ENCODE measurements at regions not wholly inside any gene's neighbourhood (a gene's known extent, or its start where the extent isn't known, plus 50 kb on each side); places are given as distances from the start of the nearest gene placed in this dataset.

DNA sequence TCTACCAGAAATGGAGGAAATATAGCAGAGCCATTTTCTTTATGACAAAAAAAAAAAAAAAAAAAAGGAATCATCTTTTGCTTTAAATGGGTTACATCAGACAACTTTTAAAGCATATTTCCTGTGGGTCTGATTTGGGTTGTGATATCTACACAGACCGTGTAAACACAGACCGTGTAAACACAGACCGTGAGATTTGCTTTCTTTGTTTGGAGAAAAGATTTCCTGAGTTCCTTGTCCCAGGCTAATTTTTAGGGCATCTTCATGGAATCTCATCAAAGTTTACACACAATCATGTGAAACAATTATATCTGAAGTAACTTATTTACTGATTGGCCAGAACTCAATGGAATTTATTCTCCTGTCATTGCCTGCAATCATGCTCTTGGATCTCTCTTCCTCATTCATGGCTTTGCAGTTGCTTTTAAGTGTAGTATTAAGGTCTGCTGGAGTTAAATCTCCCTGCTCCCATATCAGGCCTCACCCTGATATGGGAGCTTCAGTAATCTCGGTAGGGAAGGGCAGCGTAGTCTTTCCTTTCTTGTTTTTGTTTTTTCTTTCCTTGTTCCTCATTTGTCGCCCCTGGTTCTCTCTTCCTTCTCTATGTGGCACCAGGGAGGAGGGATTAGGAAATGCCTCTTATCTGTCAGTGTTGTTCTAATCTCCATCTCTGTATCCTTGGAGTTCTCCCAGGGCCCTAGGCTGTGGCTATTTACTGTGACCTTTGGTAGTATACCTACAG lies 248.6 kb upstream of the JADE1 start:
- DNase-seq, result no peak

DNA sequence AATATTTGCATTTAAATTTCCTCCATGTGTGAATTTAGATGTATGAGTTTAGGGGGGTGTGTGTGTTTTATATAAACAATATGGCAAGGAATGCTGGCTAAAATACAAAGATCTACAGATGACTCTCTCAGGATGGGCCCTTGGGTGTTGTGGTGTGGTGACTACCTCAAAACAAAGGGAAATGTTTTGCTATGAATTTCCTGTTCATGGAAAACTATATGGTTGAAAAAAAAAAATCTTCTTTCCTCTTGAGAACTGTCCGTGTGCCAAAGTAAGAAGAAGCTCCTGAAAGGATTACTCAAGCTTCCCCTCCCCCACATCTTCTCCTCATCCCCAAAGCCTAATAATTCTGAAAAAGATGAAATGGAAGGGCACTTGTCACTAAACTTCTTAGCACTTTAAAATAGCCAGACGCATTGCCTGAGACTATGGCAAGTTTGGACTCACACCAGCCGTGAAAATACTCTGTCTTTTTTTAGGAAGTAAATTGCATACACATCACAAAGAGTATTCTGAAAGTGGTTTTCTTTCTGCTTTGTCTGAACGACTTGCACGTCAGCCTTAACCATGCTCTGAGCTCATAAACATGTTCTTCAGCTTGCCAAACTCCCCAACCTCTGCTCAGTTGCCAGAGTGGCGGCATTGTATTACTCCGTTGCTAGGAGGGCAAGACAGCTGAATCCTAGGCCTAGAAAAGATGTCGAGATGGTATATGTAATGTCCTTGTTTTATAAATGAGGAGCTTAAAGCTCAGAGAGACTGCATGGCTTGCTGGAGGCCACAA lies 250.4 kb upstream of the JADE1 start:
- DNase-seq, result no peak

DNA sequence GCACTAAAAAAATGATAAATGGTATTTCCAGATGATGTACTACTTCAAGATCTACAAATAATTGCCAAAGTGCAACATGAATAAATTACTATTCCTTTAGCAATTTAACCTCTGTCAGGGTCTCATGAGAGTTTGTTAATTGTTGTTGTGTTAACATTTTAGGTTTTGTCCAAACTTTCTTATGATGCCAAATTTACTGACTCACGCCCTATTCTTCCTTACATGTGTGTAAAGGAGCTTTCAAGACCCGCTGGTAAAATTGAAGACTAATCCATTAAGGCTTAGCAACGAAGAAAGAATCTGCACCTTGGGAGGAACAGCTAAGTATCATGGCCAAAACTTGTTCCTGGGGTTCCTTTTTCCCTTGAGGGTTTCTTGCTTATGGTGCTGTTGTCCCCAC lies 252.7 kb upstream of the JADE1 start:
- DNase-seq, result no peak

DNA sequence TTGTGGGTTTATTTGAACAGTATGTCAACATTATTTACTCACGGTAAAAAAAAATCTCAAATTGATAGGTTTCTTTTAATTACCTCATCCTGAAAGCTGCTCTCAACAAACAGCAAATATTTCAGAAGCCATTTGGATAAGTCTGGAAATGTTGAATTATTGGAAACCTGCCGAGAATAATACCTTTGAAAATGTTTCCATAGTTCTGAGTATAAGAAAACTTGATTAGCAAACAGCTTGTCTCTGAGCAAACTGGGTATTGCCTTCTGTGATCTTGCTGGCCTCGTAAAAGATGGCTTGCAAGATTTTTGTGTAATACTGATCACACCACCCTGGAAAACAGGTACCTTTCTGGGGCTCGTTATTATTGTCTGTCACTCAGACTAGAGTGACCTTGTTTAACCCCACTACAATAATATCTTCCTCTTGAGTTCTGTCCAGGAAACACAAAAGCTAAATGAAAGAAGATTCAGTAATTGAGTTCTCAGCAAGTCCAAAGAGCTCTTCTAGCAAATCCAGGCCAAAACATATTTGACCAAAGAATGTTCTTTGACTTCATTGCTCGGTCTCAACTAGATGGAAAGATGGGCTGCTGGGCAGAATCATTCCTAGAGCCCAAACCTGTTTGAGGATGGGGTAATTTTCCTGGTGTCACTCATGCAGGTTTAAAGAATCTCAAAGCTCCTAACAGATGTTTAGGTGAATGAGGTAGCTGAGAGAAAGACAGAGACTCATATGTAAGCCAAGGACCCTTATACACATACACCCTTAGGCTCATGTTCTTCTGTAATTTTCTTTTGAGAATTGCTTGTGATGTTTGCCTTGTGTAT lies 255.6 kb upstream of the JADE1 start:
- DNase-seq, result no peak

DNA sequence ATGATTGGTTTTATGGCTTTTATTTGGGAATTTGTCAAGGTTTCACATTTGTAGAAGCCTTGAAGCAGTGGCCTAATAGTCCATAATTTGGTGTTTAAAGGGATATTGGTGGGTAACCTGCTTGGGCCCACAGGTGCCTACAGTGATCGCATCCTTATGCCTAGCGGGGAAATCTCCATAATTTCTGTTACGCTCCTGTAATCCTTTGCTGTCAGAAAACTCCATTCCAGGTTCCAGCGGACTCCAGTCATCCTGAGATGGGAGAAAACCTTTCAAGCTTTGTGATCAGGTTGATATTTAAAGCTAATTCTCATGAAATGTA lies 257.0 kb upstream of the JADE1 start:
- no peak for DNase-seq

DNA sequence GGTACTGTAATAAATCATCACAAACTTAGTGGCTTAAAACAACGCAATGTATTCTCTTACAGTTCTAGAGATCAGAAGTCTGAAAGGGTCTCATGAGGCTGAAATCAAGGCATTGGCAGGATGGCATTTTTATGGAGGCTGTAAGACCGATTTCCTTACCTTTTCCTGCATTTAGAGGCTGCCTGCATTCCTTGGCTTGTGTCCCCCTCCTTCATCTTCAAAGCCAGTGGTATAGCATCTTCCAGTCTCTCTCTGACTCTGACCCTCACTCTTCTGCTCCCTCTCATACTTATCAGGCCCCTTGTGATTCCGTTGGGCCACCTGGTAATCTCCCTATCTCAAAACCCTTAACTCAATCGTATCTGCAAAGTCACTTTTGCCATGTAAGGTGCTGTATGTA lies 258.2 kb upstream of the JADE1 start:
- DNase-seq, result no peak

DNA sequence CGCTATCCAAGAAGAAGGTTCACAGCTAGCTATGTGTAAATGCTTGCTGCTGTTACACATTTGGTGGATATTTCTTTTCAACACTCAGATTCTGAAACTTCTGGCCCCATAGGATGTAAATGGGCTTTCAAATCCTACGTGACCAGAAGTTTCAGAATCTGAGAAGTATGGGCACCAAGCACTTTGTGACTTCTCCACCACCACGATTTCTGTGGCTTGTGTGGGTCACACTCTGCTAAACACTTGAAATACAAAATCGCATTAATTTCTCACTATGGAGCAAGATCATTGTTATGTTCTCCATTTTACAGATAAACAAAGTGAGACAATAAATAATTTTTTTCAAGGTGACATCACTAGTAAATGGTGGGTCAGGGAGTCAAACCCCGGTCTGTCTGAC lies 259.4 kb upstream of the JADE1 start:
- DNase-seq, result no peak

DNA sequence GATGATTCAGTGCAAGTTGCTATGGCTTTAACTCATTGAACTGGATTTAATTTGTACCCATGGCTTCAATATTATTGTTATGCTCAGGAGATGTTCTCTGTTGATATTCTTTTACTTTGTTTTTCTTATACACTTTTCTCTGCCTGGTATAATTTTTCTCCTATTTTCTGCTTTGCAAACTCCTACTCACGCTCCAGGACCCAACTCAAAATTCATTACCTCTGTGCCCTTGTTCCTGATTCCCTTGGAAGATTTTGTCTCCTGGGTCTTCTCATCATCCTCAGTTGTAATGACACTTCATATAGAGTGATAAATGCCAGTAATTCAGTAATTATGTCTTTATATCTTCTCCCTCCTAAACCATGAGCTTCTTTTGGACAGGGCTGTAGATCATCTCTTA lies 259.9 kb upstream of the JADE1 start:
- no peak for DNase-seq

DNA sequence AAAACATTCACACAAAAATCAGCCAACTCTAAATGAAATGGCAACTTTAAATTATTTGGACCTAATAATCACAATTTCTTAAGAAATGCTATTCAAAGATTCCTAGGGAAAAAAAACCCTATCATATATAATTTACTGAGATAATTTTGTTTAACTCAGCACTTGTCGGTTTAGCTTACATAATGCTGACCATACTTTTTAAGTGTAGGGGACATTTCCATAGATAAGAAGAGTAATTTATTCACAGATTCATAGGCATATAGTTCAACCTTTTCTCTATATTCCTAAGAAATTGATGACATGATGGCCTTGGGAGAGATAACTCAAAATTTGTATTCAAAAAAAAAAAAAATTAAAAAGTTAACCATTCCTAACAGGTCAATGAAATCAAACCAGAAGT lies 260.8 kb upstream of the PGRMC2 start:
- no peak for DNase-seq

DNA sequence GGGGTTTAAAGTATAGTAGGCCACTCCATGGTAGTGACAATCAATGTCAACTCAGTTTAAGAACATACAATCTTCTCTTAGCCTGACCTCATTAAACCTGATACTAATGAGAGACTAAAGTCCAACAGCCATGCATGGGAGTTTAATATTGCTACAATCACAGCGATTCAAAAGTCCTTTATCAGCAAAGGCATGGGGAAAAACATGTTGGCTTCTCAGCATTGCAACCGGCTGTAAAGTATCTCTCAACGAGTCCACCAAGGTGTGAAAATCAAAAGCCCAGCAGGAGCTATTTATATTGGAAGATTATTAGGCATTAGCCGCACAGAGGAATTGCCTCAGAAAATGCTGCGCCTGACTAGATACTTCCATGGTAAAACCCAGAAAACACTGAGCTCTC lies 256.7 kb upstream of the PGRMC2 start:
- DNase-seq, result no peak

DNA sequence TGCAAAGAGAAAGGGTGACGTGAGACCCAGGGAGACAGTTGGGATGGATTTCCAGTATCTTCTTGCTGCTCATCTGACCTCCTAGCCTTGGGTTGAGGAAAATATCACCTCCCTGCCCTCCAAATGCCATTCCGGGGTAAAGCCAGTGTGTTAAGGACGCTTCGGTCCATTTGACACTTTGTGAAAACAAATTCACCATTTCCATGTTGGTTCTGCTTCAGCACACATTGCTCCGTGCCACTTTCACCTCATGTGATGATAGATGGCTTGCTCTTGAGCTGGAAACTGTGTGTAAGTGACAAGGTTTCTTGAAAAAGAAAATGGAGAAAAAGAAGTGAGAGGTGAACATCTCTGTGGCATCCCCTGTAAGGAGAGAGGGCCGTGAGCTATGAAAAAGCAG lies 256.1 kb upstream of the PGRMC2 start:
- DNase-seq, result no peak

DNA sequence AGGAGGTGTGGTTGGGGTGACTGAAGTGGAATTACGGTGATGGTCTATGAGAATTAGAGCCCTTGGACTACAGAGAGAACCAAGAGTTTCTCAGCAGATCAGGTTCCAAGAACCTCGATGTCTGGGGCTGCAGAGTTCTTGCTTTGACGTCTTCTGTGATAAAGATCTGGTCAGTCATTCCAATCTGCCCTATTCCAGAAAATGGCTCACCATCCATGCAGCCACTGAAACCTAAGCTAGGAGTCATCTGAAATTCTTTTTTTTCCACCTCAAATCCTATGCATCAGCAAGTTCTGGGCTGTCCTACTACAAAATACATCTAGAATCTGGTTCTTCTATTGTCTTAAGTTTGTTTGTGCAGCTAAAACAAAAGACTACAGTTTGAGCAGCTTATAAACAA lies 254.4 kb upstream of the PGRMC2 start:
- DNase-seq, result no peak

DNA sequence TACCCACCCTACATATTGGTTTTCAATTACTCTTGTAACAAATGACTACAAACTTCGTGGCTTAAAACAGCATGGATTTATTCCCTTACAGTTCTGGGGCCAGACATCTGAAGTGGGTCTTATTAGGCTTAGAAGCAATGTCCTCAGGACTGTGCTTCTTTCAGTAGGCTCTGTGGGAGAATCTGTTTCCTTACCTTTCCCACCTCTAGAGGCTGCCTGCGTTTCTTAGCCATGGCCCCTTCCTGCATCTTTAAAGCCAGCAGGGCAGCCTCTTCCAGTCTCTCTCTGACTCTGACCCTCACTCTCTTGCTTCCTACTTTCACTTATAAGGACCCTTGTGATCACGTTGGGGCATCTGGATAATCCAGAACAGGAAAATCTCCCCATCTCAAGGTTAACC lies 252.5 kb upstream of the PGRMC2 start:
- no peak for DNase-seq

DNA sequence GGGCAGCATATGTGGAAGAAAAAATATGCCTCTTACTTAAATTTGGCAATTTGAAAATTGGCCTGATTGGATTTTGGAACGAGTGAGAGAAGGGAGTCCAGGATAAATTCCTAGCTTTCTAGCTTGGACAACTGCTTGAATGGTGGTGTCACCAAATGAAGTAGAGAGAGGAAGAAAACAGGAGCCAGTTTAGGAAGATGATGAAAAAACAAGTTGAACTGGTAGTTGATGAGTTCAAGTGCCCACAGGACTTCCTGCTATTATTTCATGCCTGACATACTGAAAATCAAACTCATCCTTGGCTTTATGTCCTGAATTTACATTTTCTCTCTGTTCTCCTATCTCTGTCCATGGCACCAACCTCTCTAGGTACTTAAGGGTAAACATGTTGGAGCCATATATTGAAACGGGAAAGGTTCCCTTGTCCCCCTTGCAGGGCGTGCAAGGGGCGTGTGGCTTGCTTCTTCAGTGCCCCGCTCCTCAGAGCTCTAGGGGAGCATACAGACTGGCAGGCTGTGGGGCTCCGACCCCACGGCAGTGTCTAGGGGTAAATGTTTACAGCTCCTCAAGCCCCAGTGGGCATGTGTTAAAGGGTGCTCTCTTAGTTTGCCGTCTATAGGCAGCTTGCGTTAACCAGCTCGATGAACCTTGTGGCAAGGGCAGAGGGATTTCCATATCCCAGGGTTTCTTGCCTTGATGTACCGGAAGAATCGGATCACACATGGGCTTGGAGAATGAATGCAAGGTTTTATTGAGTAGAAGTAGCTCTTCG lies 250.7 kb upstream of the PGRMC2 start:
- no peak for DNase-seq

DNA sequence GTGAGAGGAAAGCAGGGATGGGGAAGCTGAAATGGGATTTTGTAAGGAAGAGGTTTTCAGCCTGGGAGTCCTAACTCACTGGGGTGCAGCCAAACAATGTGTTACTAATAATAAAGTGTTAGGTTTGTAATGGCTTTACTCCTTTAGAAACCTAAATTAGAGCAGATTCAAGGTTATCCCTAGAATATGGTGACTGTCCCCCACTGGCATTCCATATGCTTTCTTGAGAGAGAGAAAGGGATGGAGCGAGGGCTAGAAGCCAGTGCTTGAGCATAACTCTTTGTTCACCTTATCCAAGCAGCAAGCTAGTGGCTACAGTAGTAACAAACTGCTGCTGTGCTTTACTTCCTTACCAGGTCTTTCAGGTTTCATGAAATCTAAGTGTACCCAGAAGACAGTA lies 249.1 kb upstream of the PGRMC2 start:
- DNase-seq, result no peak

DNA sequence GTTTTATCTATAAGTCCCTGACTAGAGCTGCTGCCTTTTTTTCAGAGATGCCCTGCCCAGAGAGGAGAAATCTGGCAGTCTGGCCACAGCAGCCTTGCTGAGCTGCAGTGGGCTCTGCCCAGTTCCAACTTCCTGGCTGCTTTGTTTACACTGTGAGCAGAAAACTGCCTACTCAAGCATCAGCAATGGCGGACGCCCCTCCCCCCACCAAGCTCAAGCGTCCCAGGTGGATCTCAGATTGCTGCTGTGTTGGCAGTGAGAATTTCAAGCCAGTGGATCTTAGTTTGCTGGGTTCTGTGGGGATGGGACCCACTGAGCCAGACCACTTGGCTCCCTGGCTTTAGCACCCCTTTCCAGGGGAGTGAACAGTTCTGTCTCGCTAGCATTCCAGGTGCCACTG lies 247.9 kb upstream of the PGRMC2 start:
- DNase-seq, result peak; percentile 3

DNA sequence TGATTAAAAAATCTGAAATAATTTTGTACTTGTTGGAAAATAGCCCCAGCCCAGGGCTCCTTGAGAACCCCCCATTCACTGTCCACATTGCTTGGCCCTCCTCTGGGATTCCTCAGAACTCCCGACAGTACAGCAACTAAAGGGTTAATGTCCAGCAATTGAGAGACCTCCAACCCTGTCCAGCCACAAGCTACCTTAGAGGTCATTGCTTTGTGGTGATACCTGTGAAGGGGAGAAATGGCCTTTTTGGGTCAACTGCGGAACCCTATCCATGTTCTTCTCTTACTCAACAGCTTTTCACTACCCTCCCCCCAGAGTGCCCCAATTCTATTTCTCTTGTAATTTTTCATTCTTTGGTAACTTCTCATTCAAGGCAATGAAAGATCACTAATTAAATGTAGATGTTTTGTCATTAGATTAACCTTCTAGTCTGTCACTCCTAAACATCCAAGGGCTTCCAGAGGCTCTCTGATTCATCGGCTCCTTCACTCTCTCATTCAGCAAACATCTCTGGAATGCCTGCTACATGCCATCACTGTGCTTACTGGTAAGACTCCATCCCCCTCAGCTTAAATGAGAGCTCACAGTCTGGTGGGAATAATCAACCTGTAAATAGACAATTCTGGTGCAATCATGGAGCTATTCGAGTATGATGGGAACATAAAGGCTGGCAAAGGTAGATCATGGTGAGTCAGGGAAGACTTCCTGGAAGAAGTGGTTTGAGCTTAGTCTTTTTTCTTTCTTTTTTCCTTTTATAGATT lies 241.4 kb upstream of the PGRMC2 start:
- no peak for DNase-seq

DNA sequence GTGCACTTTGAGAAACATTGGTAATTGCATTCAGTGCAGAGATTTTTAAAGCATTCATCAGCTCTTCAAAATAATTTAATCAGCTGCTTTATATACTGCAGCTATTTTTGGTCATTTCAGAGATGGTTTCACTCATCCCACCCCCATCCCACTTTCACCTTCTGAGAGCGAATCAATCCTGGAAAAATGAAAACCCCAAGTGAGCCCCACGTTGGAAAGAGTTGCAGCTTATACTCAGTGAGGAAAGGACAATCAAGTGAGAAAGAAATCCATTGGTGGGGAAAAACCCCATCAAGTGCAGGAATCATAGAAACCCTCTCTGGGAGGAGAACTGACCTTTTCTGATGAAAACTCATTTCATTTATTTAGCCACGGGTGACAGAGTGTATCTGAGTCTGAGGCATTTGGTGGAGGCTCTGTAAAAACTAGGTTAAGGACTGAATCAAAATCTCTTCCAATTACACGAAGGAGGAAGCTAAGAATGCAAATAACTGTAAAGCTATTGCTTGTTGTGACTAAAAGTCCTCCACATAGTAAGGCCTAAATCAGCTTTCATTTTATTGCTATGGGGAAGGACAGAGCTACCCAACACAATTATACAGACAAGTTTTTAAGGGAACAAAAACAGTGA lies 240.4 kb upstream of the PGRMC2 start:
- DNase-seq, result no peak

DNA sequence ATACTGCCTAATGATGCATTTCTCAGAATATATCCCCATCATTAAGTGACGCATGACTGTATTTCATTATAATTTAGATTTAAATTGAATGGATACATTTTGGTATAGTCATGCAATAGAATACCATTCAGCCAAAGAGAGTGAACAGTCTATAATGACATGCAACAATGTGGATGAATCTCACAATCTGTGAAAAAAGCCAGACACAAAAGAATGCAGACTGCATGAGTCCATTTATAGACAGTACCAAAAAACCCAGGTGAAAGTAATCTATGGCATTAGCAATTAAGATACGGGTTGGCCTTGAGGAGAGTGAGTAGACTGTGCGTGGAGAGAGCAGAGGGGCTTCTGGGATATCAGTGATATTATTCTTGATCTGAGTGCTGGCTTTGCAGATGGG lies 239.7 kb upstream of the PGRMC2 start:
- no peak for DNase-seq

DNA sequence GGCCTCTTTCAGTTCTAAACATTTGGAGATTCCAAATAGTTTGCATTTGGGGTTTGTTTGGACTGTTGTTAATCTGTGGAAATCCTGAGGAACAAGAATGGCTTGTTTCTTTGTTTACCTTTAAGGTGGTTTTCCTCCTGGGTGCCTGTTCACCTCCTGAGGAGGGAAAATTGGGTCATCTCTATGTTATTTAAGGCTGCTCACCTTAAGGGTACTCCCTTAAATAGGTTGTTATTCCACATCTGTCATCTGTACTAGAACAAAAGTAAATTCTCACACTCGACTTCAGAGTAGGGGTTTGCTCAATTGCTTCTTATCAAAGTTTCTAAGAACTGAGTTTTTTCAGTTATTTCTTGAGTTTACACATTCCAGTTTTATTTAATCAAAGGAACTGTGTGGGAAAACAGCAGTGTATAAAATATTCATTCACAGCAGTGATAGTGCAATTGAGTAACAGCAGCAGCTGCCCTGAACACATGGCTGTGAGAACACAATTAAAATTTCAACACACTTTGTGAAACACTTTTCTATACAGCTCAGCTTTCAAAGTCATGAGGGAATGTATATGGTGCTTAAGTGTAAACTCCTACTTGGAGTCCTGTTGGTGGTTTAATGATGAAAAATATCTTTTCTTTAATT lies 238.5 kb upstream of the PGRMC2 start:
- no peak for DNase-seq

DNA sequence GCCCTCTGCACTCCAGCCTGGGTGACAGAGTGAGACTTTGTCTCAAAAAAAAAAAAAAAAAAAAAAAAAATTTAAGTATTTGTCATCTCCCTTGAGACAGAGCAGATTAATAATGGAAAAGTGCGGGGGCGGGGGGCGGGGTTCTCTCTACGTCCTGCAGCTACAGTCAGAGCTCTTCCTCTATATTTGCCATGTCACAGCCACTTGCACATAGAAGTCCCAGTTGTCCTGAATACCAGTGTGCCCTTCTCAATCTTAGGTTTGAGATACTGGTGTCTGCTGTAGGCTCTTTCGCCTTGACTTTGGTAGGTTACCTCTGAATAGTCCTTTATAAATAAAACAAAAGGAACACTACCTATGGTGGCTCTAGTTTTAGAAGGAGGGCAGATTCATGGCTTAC lies 237.8 kb upstream of the PGRMC2 start:
- DNase-seq, result no peak
